ENCODE measurements at regions not wholly inside any gene's neighbourhood (a gene's known extent, or its start where the extent isn't known, plus 50 kb on each side); places are given as distances from the start of the nearest gene placed in this dataset.
A peak's percentile ranks its signal among the peaks of the same experiment; 100 is the strongest.

DNA sequence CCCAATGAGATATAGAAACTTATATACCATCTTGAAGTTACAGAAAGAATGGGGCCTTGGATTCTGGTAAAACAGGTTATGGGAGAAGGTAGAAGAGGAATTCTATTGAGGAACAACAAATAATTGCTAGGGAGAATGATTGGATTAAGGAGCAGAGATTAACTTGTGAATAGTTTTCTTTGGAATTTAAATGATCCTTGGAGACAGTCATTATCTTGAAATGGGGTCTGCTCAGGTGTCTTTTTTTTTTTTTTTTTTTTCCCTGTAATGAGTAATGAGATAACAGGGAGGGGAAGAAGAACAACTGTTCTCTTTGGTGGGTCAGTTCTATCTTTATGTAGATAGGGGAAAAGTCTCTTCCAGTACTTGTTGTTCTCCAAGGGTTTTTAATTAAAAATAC is 1406.0 kb downstream of the RPA4 start:
- TF ChIP-seq TEAD4 (IDR thresholded peaks at IDR 0.05; ENCODE audit: low read depth, low read length) (no peak), CTBP2 (IDR thresholded peaks at IDR 0.05; ENCODE audit: borderline replicate concordance, insufficient read depth, insufficient read length, low read length) (no peak), FOSL1 (IDR thresholded peaks at IDR 0.05; ENCODE audit: insufficient read depth, low read depth, low read length) (no peak), TAF7 (optimal IDR thresholded peaks at IDR 0.05; ENCODE audit: borderline replicate concordance, low read depth, low read length) (no peak)
- Histone ChIP-seq H4K20me1 (replicated peaks in 1 of 2; ENCODE audit: control insufficient read depth in 1 of 2, insufficient read depth in 2 of 2, low read length in 2 of 2) (no peaks in the 10 kb centered on the region), H3K27ac (ENCODE audit: low read depth, low read length) (no peak overlapping the region), H3K4me2 (ENCODE audit: insufficient read depth in 1 of 2, low read depth in 2 of 2, low read length in 2 of 2) (no peak overlapping the region), H2BK20ac (ENCODE audit: low read length) (no peak overlapping the region), H3K23ac (ENCODE audit: insufficient read length) (no peak overlapping the region), H3K4me3 (ENCODE audit: extremely low read depth in 1 of 4, insufficient read depth in 2 of 4, low read depth in 3 of 4, low read length in 4 of 4) (no peak overlapping the region), H2AFZ (ENCODE audit: low read length) (no peak overlapping the region), H3K4me1 (replicated peaks in 1 of 4; ENCODE audit: control insufficient read depth in 3 of 4, insufficient read depth in 4 of 4, low read length in 3 of 4) (peaks cover 0 to 2% (median 0%) of the 10 kb centered on the region in 4 experiments; a peak in 3 of 7 replicates), H2AK5ac (ENCODE audit: low read depth, low read length) (no peak overlapping the region), H4K8ac (ENCODE audit: extremely low read depth, insufficient read depth, low read length) (no peak overlapping the region), H3K4ac (replicated peaks; ENCODE audit: insufficient read length, low read depth, low read length) (no peak overlapping the region), H2BK5ac (ENCODE audit: low read depth, low read length) (no peak overlapping the region), H3K9ac (replicated peaks in 1 of 4; ENCODE audit: extremely low read depth in 1 of 4, low read depth in 3 of 4, low read length in 3 of 4) (no peak overlapping the region), H3K27me3 (replicated peaks in 1 of 4; ENCODE audit: control insufficient read depth in 3 of 4, extremely low read depth in 1 of 4, insufficient read depth in 3 of 4, low read length in 3 of 4) (no peaks in the 10 kb centered on the region), H2BK15ac (ENCODE audit: low read length) (no peak overlapping the region), H4K5ac (ENCODE audit: insufficient read length, low read depth, low read length) (no peak overlapping the region), H2BK12ac (ENCODE audit: low read depth, low read length) (no peak overlapping the region), H3K9me3 (ENCODE audit: insufficient read depth in 2 of 2, low read depth in 1 of 2, low read length in 1 of 2) (no peaks in the 10 kb centered on the region; a peak in 2 of 4 replicates), H3K18ac (ENCODE audit: extremely low read depth, low read length) (no peak overlapping the region), H2BK120ac (replicated peaks; ENCODE audit: low read depth, low read length) (no peak overlapping the region), H3K23me2 (ENCODE audit: low read depth, low read length) (no peaks in the 10 kb centered on the region), H3K36me3 (ENCODE audit: control insufficient read depth in 2 of 4, insufficient read depth in 4 of 4, low read length in 3 of 4) (no peaks in the 10 kb centered on the region), H3K14ac (ENCODE audit: insufficient read length) (no peak overlapping the region), H3K79me1 (ENCODE audit: low read depth, low read length) (no peaks in the 10 kb centered on the region), H3K79me2 (ENCODE audit: control insufficient read depth in 1 of 2, insufficient read depth in 2 of 2, low read length in 2 of 2) (no peaks in the 10 kb centered on the region), H4K91ac (replicated peaks; ENCODE audit: insufficient read length, low read length) (no peak overlapping the region), H3K56ac (replicated peaks; ENCODE audit: insufficient read length, low read depth, low read length) (no peak overlapping the region)
- DNase-seq (ENCODE audit: low read depth in 1 of 2, low spot score in 2 of 2) = peak in 1 of 2 experiments; percentile 2
- CTCF ChIA-PET (ENCODE audit: partially characterized antibody) = no interaction called here
- POLR2A ChIA-PET (ENCODE audit: partially characterized antibody) = no interaction called here
- peak; percentile 62 for FAIRE-seq
